ENCODE measurements at regions not wholly inside any gene's neighbourhood (a gene's known extent, or its start where the extent isn't known, plus 50 kb on each side); places are given as distances from the start of the nearest gene placed in this dataset.

DNA sequence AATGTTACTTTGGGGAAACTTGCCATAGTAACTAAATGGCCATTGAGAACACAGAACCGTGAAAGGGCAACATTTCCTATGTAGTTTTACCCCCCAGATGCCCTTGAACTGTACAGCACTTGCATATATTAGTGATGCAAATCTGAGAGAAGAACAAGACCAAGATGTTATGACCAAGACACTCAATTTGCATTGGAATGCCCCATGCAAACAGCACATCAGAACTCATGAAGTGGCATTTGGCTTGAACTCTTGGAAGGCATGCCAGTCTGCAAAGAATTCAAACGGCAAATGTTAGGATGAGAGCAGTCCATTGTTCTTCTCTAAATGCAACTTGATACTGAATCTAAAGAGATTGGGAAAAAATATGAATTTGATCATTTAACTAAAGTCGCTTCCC, 139.4 kb upstream of the CXorf66 start:
- Histone ChIP-seq H3K36me3 (ENCODE audit: control insufficient read depth in 2 of 2, insufficient read depth in 1 of 2, low read length in 2 of 2) (no peaks in the 10 kb centered on the region), H3K4me1 (ENCODE audit: control insufficient read depth, insufficient read depth, low read length) (no peaks in the 10 kb centered on the region), H3K27ac (ENCODE audit: extremely low read depth, low read depth, low read length) (no peak overlapping the region), H3K9me3 (ENCODE audit: control insufficient read depth, insufficient read depth, low read depth, low read length) (no peaks in the 10 kb centered on the region), H3K4me3 (ENCODE audit: low read depth, low read length) (no peak overlapping the region)
- CTCF ChIA-PET: interaction anchor here (0.9 kb wide), 1 partner anchor 278 kb away, joined by 3 read pairs; no protein-coding TSS in a partner anchor
- POLR2A ChIA-PET: no interaction called here
- TF ChIP-seq MEIS1 (CRISPR knock-in tag; IDR thresholded peaks at IDR 0.05; ENCODE audit: borderline replicate concordance) (no peak), HOXC10 (CRISPR knock-in tag; IDR thresholded peaks at IDR 0.05) (no peak), ZNF623 (tag by site-specific recombination; IDR thresholded peaks at IDR 0.05) (no peak), ZNF747 (tag by site-specific recombination; IDR thresholded peaks at IDR 0.05) (no peak), ZBTB1 (tag by site-specific recombination; IDR thresholded peaks at IDR 0.05) (no peak), ZNF510 (tag by site-specific recombination; IDR thresholded peaks at IDR 0.05; ENCODE audit: insufficient replicate concordance) (no peak), ZNF311 (tag by site-specific recombination; IDR thresholded peaks at IDR 0.05; ENCODE audit: borderline replicate concordance) (no peak), ZIC2 (tag by site-specific recombination; IDR thresholded peaks at IDR 0.05) (no peak), TRIM28 (IDR thresholded peaks at IDR 0.05; ENCODE audit: borderline replicate concordance, low read length) (no peak), ZNF391 (tag by site-specific recombination; IDR thresholded peaks at IDR 0.05; ENCODE audit: borderline replicate concordance, low read depth) (no peak), ZNF426 (tag by site-specific recombination; IDR thresholded peaks at IDR 0.05) (no peak), ZNF169 (tag by site-specific recombination; IDR thresholded peaks at IDR 0.05) (no peak), MZF1 (tag by site-specific recombination; IDR thresholded peaks at IDR 0.05; ENCODE audit: borderline replicate concordance) (no peak), WT1 (tag by site-specific recombination; IDR thresholded peaks at IDR 0.05) (no peak)
- TF ChIP-seq, protein P1, sequence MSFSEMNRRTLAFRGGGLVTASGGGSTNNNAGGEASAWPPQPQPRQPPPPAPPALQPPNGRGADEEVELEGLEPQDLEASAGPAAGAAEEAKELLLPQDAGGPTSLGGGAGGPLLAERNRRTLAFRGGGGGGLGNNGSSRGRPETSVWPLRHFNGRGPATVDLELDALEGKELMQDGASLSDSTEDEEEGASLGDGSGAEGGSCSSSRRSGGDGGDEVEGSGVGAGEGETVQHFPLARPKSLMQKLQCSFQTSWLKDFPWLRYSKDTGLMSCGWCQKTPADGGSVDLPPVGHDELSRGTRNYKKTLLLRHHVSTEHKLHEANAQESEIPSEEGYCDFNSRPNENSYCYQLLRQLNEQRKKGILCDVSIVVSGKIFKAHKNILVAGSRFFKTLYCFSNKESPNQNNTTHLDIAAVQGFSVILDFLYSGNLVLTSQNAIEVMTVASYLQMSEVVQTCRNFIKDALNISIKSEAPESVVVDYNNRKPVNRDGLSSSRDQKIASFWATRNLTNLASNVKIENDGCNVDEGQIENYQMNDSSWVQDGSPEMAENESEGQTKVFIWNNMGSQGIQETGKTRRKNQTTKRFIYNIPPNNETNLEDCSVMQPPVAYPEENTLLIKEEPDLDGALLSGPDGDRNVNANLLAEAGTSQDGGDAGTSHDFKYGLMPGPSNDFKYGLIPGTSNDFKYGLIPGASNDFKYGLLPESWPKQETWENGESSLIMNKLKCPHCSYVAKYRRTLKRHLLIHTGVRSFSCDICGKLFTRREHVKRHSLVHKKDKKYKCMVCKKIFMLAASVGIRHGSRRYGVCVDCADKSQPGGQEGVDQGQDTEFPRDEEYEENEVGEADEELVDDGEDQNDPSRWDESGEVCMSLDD (tag by site-specific recombination; IDR thresholded peaks at IDR 0.05): no peak
- TF ChIP-seq, protein P2, sequence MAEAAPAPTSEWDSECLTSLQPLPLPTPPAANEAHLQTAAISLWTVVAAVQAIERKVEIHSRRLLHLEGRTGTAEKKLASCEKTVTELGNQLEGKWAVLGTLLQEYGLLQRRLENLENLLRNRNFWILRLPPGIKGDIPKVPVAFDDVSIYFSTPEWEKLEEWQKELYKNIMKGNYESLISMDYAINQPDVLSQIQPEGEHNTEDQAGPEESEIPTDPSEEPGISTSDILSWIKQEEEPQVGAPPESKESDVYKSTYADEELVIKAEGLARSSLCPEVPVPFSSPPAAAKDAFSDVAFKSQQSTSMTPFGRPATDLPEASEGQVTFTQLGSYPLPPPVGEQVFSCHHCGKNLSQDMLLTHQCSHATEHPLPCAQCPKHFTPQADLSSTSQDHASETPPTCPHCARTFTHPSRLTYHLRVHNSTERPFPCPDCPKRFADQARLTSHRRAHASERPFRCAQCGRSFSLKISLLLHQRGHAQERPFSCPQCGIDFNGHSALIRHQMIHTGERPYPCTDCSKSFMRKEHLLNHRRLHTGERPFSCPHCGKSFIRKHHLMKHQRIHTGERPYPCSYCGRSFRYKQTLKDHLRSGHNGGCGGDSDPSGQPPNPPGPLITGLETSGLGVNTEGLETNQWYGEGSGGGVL (tag by site-specific recombination; IDR thresholded peaks at IDR 0.05): no peak
- TF ChIP-seq, protein P3, sequence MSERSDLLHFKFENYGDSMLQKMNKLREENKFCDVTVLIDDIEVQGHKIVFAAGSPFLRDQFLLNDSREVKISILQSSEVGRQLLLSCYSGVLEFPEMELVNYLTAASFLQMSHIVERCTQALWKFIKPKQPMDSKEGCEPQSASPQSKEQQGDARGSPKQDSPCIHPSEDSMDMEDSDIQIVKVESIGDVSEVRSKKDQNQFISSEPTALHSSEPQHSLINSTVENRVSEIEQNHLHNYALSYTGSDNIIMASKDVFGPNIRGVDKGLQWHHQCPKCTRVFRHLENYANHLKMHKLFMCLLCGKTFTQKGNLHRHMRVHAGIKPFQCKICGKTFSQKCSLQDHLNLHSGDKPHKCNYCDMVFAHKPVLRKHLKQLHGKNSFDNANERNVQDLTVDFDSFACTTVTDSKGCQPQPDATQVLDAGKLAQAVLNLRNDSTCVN (tag by site-specific recombination; optimal IDR thresholded peaks at IDR 0.05): no peak
- TF ChIP-seq, protein P4, sequence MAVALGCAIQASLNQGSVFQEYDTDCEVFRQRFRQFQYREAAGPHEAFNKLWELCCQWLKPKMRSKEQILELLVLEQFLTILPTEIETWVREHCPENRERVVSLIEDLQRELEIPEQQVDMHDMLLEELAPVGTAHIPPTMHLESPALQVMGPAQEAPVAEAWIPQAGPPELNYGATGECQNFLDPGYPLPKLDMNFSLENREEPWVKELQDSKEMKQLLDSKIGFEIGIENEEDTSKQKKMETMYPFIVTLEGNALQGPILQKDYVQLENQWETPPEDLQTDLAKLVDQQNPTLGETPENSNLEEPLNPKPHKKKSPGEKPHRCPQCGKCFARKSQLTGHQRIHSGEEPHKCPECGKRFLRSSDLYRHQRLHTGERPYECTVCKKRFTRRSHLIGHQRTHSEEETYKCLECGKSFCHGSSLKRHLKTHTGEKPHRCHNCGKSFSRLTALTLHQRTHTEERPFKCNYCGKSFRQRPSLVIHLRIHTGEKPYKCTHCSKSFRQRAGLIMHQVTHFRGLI (tag by site-specific recombination; IDR thresholded peaks at IDR 0.05): no peak

DNA sequence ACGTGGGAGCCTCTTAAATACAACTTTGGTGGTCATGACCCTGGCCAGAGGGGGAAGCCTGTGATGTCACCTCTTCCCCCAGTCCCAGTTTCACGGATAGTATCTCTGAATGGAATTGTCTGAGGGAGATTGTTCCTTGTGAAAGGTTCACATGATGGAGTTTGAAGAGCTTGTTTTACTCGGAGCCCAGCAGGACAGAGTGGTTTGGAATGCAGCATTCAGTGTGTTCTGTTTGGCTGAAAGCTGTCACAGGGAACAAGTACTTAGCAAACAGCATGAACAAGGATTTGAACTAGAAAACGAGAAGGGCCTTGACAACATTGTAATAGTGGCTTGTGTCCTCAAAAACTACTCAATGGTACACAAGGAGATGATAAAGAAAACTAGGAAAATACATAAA, 133.9 kb upstream of the CXorf66 start:
- H3K27ac ChIP-seq (ENCODE audit: extremely low read depth, low read depth, low read length): no peak overlapping the region
- H3K4me3 ChIP-seq (ENCODE audit: low read depth, low read length): no peak overlapping the region
- H3K4me1 ChIP-seq (ENCODE audit: control insufficient read depth, insufficient read depth, low read length): no peaks in the 10 kb centered on the region
- no peaks in the 10 kb centered on the region for H3K36me3 ChIP-seq (ENCODE audit: control insufficient read depth in 2 of 2, insufficient read depth in 1 of 2, low read length in 2 of 2)
- CTCF ChIA-PET: interaction anchor here (0.7 to 1.4 kb wide), 2 partner anchors 42 to 64 kb away, joined by 3 read pairs; no protein-coding TSS in a partner anchor
- no peaks in the 10 kb centered on the region for H3K9me3 ChIP-seq (ENCODE audit: control insufficient read depth, insufficient read depth, low read depth, low read length)
- POLR2A ChIA-PET: no interaction called here
- TF ChIP-seq ZSCAN16 (tag by site-specific recombination; IDR thresholded peaks at IDR 0.05) (no peak), ZNF354C (tag by site-specific recombination; IDR thresholded peaks at IDR 0.05; ENCODE audit: borderline replicate concordance, low read depth) (no peak), ZNF514 (tag by site-specific recombination; IDR thresholded peaks at IDR 0.05) (no peak), ZNF155 (tag by site-specific recombination; IDR thresholded peaks at IDR 0.05) (no peak), ZNF175 (tag by site-specific recombination; IDR thresholded peaks at IDR 0.05) (no peak), ZNF274 (IDR thresholded peaks at IDR 0.05; ENCODE audit: low read length) (no peak), ZNF274 (tag by site-specific recombination; IDR thresholded peaks at IDR 0.05; ENCODE audit: borderline replicate concordance) (no peak)
- TF ChIP-seq, protein P5, sequence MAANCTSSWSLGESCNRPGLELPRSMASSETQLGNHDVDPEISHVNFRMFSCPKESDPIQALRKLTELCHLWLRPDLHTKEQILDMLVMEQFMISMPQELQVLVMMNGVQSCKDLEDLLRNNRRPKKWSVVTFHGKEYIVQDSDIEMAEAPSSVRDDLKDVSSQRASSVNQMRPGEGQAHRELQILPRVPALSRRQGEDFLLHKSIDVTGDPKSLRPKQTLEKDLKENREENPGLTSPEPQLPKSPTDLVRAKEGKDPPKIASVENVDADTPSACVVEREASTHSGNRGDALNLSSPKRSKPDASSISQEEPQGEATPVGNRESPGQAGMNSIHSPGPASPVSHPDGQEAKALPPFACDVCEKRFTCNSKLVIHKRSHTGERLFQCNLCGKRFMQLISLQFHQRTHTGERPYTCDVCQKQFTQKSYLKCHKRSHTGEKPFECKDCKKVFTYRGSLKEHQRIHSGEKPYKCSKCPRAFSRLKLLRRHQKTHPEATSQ (tag by site-specific recombination; IDR thresholded peaks at IDR 0.05): no peak
- TF ChIP-seq, protein P6, sequence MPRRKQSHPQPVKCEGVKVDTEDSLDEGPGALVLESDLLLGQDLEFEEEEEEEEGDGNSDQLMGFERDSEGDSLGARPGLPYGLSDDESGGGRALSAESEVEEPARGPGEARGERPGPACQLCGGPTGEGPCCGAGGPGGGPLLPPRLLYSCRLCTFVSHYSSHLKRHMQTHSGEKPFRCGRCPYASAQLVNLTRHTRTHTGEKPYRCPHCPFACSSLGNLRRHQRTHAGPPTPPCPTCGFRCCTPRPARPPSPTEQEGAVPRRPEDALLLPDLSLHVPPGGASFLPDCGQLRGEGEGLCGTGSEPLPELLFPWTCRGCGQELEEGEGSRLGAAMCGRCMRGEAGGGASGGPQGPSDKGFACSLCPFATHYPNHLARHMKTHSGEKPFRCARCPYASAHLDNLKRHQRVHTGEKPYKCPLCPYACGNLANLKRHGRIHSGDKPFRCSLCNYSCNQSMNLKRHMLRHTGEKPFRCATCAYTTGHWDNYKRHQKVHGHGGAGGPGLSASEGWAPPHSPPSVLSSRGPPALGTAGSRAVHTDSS (tag by site-specific recombination; IDR thresholded peaks at IDR 0.05): no peak

All from HEK293 (cell line).